ENCODE measurements at regions not wholly inside any gene's neighbourhood (a gene's known extent, or its start where the extent isn't known, plus 50 kb on each side); places are given as distances from the start of the nearest gene placed in this dataset.
"Not testable (repeated sequence)": the region's sequence is repeated elsewhere in the genome, so short reads cannot be mapped to it uniquely, and the experiment has no call there.

DNA sequence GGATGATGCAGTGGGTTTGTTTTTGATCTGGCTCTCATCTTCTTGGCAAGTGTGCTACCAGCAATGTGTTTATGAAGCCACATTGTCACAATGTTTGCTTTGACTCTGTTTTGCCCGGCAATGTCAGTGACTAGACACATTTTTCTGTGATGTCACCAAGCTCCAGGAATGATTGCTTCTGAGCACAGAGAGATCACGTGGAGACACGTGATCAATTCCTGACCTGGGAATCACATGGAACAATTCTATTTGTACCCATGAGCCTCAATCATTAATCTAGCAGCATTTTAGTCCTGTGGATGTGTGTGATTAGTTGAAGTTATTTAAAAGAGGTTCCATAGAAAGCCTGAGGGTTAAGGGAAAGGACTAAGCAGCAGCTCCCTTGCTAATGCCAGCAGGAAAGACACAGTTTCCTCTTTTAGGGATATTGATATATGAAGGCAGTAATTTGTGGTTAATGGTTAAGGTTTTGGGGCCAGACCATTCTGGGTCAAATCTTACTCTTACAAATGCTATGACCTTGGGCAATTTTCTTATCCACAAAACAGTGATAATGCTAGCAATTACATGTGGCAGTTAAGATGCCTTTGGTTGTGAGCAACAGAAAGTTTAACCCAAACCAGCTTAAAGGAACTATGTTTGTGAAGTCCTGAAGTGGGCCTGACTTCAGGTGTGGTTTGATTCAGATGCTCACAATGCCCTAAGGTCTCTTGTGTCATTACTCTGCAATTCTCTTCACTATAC lies 59.0 kb downstream of the FASLG start:
- DNase-seq: no peak

DNA sequence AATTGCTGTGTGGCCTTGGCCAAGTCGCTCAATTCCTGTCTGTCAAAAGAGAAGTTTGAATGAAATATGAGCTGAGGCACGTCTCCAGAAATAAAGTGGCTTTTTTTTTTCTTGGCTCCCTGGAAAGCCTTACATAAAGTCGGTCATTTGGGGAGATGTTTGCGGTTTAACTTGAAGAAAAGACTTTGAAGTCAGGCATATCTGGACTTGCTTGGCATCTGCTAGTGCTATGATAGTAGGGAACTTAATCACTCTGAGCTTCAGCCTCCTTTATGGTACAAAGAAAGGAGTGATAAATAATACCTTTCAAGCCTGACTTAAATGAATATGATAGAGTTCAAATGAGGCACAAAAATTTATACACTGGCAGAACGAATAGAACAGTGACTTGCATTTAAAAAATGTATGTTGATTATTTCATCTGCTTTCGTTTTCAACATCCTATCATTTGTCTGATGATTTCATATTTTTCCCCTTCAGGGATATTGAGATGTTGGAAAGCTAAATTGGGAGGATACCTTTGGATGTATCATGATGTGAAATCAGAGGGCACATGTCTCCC lies 60.2 kb downstream of the FASLG start:
- no peak for DNase-seq

DNA sequence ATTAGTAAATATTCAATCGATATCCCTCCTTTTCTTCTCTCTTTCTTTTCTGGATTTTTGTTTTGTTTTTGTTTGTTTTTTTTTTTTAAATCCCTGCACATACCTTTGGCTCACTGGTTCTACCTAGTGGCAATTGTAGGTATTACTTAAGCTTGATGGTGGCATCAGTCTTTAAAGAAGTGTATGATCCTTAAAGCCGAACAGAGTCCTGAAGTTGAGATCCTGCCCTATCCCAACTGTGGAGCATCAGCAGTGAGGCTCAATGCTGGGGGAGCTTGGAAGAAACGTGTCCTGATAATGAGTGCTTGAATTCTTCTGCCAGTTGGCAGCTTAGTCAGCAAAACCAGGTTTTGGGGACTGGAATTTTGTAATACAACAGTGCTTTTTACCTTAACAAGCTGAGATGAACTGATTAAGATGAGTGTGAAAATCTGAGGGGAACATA lies 60.8 kb downstream of the FASLG start:
- DNase-seq: peak; percentile 34 to 62

DNA sequence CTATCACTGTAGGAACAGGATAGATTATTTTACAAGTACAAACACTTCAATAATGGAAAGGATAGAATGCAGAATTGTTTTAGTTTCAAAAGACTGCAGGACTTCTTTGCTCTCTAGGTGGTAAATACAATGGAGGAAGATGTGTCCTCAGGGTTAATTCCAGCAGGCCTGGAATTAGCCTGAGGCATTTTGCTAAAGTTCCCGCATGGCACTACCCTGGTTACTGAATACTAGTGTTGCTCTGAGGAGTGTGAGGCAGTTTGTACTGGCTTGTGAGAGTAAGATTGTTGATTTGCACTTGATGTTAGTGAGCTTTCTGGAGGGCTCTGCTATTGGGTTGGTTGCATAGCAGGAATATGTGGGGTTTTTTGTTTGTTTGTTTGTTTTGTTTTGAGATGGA lies 61.4 kb downstream of the FASLG start:
- DNase-seq: no peak

DNA sequence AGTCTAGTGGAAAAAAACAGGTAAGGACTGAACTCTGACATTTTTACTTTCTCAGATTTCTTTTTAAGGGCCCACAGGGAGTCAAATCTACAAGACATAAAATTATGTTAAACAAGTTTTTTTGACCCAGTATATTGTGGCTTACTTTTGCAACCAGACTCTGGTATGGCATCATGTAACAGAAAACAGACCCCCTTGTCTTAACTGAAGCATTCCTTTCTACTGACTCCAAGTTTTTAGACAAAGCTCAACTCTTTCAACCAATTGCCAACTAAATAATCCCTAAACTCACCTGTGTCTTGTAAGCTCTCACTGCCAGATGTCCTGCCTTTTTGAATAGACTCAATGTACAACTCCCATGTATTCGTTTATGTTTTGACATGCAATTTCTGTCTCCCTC lies 64.3 kb downstream of the FASLG start:
- DNase-seq: no peak

DNA sequence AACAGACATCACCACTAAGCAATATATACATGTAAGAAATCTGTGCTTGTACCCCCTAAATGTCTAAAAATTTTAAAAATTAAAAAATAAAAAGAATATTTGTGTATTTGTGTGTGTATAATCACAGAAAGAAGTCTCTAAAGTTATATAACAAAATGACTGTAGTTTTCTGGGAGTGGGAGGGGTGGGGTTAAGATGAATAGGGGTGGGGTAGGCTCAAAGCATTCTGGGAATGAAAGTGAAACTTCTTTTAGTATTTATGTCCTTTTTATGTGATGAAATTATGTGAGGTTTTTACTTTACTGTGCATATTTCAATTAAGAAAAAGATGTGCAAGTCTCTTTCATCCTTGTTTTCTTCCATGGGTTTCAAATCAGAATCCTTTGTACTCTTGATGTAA lies 65.3 kb downstream of the FASLG start:
- no peak for DNase-seq

DNA sequence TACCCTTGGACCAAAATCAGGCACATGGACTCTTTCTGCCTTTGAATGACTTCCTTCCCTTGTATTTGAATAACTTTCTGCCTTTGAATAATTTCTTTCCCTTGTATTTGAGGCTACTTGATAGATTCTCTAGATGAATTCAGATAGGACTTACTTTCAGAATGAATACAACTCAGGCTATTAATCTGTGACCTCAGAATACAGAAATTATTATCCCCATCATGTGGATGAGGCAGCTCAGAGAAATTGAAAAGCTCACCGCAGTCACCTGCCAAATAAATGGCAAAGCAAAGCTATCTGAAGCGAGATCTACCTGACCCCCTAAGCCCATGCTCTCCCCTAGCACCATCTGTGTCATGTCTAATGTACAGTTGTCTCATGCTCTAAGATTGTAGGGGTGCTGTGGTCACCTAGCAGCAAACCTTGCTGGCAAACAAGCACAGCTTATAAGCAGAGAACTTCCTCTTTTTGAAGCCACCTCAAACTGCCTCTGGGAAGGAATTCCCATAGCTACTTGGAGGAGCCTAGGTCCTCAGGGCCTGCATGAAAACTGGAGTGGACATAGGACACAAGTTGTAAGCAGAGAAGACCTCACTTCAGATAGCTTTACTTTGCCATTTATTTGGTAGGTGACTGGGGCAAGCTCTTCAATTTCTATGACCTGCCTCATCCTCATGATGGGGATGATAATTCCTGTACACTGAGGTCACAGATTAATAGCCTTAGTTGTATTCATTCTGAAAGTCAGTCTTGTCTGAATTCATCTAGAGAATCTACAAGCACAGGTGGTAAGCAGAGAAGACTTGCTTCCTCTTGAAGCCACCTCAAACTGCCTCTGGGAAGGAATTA lies 66.1 kb downstream of the FASLG start:
- no peak for DNase-seq

DNA sequence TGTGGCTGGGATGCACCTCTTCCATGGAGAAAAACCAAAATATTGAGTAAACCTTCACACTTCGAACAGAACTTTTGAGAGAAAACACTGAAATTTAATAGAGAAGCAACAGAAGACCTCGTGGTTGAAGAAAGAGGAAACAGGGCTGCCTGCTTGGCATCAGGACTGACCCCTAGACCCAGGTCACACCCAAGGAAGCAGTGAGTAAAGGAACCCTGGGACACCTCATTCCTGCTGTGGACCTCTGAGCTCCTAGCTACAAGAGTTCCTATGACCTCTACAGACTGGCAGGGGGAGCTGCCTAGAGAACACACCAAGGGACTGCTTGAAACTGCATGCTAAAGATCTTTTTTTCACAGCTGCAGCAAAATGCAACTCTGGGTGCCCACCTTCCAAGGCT lies 67.8 kb downstream of the FASLG start:
- DNase-seq: peak; percentile 61 to 73

DNA sequence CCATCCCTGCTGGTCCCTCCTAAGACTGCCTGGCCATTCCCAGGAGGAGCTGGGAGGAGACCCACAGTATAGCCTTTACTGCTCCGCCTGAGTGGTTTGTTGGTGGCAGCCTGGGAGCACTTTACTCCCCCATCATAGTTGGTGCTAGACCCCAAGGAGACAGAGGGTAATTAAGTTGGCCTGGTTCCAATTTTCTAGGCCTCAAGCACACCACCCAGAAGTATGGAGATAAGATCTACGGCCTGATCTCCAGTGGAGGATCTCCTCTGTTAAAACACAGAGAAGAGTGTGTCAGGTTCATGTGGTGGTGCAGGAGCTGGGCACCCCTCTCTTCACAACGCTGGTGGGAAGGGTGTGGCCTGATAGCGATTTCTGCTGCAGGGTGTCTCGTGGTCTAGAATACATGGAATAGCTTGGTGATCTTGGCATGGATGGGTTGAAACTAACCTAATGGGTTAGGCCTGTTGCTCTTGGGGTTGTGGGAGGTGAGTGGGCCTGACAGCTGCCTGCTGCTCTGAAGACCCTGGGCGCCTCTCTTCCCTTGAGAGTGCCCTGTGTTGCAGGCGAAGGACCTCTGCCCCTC lies 68.5 kb downstream of the FASLG start:
- DNase-seq: no peak

DNA sequence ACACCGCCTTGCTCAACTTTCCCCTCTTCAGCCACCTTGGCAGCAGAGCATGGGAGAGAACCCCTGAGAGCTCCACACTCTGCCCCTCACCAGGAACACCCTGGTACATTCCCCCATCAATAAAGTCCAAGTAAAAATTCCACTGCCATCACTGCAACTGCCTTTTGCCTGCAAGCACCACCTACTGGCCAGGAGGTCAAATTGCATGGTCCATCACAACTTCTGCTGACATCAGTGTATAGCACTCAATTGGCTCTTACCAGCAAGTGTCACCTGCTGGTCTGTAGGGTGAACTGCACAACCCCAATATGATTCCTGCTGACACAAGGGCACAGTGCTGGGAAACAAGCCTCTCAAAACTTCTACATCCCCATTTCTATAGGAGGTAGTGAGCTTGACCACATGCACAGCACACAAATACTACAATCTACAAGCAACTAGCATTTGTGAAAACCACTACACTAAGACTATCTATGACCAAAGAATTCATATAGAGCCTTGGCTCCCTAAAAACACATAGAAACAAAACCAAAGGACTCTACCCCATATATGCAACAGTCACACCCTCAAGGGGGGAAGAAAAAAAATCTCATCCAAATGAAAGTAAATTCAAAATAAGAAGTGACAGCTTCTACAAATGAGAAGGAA lies 69.2 kb downstream of the FASLG start:
- DNase-seq: peak; percentile 67 to 71

DNA sequence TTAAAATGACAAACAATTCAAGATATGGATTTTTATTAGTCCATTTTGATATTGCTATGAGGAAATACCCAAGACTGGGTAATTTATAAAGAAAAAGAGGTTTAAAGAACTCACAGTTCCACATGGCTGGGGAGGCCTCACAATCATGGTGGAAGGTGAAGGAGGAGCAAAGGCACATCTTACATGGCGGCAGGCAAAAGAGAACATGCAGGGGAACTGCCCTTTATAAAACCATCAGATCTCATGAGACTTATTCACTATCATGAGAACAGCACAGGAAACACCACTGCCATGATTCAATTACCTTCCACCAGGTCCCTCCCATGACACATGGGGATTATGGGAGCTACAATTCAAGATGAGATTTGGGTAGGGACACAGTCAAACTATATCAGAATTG lies 69.8 kb downstream of the FASLG start:
- not testable (repeated sequence) for DNase-seq

DNA sequence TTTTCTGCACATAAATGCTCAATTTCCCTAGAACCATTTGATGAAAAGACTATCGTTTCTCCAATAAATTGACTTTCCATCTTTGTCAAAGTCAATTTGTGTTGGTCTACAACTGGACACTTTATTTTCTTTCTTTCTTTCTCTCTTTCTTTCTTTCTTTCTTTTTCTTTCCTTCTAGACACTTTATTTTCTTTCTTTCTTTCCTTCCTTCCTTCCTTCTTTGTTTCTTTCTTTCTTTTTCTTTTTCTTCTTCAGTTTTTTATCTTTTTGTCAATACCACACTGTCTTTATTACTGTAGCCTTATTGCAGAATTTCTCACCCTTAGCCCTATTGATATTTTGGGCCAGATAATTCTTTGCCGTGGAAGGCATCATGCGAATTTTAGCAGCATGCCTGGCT lies 73.5 kb downstream of the FASLG start:
- DNase-seq: no peak

DNA sequence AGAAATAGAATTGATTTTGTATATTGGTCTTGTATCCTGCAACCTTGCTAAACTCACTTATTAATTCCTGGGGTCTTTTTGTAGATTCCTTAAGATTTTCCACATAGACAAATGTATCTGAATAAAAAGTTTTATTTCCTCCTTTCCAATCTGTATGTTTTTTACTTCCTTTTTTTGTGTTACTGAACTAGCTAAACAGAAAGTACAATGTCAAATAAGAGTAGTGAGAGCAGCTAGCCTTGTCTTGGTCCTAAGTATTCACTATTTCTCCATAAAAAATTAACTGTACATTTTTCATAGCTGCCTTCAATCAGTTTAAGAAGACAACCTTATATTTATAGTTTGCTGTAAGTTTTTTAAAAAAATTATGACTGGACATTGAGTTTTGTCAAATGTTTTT lies 74.9 kb downstream of the FASLG start:
- DNase-seq: peak in 1 of 2 donors; percentile 58

DNA sequence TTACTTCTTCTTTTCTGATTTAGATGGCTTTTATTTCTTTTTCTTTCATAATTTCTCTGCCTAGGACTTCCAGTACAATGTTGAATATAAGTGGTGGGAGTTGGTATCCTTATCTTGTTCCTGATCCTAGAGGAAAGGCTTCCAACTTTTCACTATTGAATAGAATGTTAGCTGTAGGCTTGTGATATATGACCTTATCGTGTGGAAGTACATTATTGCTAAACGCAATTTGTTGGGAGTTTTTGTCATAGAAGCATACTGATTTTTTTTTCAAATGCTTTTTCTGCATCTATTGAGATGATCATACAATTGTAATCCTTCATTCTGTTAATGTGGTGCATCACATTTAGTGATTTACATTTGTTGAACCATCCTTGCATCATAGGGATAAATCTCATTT lies 79.5 kb downstream of the FASLG start:
- no peak for DNase-seq

DNA sequence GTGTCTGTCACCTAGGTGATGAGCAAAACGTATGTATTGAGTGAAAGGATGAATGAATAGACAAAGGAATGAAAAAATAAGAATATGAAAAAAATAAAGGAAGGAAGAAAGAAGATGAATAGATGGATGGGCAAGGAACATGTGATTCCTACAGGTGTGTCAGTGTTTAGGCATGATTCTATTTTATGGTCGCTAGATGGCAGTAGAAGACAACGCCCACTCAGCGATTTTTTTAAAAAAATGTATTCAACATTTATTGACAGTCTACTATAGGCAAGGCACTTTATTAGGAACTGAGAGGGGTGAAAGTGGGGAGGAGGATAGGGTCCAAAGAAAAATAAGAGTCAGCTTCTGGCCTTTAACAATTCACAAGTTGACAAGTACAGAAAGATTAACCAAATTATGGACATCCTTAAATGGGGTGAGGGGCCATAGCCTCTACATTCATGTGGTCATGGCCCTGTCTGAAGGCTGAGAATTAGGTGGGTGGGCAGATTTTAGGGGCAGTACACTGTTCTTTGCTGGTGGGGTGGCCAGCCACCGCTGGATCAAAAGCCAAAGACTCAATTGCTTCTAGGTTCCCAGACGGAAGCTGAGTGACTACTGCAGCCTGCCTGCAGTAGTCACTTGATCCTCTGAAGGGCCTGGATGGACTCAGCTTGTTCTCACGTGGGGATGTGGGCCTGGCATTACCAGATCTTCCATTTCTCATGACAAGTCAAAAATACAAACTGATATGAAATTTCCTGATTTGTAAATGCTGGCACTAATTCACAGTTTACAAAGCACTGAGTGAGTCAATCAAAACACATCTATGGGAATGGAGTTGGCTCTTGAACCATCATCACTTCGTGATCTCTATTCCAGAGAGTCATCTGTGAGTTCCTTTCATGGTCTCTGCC lies 83.9 kb downstream of the FASLG start:
- DNase-seq: peak; percentile 27 to 42

DNA sequence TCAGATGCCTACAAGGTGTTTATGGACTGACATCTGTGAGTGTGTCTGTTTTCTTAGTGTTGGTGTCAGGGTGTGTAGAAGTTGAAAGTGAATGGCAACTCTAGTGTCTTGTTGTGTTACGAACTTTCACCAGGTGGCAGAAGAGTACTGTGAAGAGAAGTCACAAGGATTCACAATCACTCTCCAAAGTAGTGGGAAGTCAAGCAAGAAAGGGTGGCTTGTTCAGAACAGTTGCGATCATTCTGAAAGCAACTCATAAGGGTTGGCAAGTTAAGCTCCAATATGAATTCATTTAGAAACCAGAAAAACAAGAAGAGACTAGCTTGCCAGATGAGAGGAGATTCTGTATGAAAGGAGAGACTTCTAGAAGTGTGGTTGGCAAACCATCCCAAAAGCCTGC lies 86.1 kb downstream of the FASLG start:
- peak; percentile 73 to 76 for DNase-seq

DNA sequence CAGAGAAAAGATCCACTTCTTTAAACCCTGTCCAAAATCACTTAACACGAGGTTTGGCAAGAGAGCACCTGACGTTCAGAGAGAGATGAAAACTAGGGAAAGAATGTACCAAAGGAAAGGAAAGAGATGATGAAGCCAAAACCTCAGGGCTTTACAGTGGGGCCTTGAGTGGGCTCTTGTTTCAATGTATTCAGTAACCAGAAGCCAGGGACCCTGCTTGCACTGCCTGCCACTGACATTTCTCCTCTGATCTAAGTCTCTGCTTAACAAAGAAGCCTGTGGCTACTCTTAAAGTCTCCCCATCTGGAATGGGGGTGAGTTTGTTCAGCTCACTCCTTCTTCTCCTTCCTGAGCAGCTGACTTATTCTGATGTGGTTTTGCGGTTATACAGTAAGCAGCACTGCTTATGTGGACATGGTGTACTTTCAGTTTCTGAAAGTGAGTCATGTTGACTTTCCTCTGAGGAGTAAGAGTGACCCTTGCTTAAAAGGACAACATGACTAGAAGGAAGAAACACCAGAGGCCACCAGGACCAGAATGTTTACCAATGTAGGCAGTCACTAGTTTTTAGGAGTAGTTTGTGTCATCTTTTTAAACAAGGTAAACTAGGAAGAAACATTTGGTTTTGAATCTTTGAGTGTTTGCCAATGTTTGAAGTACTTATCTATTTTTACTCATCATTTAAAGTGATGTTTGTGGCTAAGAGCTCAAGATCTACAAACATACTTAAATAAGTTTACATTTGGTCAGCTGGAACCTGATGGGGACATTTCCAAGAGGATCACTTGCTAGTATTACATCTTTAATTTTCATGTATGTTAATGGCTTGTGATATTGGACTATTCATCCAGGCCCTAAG lies 87.4 kb downstream of the FASLG start:
- DNase-seq: peak; percentile 90 to 94

DNA sequence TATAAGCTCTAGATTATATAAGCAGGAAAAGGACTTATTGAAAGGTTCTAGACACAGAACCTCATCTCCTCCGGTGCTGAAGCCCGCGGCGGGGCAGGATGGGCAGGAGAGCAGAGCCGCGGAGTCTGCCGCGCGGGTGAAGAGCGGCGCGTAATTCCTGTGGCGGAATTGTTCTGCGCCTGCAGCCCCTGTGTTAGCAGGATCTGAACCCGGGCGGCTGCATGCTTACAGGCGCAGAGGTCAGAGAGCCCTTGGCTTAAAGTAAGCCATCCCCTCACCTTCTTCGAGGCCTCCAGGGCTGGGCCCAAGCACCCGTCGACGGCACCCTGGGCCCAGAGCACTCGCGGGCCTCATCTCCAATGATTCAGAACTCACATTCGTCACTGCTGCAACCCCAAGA lies 89.3 kb downstream of the FASLG start:
- no peak for DNase-seq

DNA sequence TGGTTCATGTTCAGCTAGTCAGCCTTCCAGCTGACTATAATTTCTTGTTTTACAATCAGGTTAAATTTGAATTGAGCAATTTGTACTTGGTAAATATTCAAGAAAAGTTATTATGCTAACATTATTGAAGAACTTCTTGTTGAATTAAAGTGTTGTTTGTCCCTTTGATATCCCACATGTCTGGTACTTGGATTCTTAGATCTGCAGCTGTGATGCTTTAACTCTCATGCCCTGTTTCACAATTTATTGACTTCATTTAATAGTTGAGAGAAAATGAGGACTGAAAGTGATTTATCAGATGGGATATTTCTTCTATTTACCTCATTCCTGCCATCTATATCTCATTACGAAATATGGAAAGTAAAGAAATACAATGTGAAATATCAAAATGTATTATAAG lies 92.8 kb downstream of the FASLG start:
- DNase-seq: no peak

DNA sequence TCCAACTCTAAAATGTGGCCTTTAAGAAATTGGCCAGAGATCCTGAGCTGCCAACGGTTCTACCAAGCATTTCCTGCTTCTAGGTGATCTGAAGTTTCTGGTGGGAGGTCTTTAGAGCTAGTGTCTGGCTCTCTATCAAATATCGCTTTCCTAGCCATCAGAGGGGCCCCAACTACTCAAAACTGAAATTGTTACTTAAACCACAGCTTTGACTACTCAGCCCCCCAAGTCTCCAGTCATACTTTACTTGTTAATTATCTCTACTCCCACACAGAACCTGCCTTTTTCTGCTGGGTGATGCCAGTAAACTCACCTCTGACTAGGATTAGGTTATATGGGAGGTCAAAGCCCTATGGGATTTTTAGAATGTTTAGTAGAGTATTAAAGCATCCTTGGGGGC lies 95.1 kb downstream of the FASLG start:
- no peak for DNase-seq

DNA sequence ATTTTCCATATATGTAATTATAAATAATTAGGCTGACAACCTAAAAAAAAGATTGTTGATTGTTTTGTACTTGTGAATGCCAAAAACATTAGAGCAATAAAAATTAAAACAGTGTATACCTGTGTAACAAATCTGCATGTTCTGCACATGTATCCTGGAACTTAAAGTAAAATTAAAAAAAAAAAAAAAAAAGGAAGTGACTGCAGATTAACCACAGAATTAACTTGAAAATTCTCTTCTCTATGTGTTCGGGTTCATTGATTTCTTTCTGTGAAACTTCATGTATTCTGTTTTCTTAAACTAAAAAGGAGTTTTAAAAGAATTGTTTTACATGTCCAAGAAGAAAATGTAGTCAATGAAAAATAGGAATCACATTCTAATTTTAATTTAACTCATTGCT lies 95.7 kb downstream of the FASLG start:
- no peak for DNase-seq

All from inflammatory macrophage (primary cell).